Activated CD4-positive, alpha-beta memory T cell treated with anti-CD3 and anti-CD28 coated beads, Interleukin-2, amount 10 ng/mL, durations not matched to agents 7 days and 5 days (primary cell): ENCODE measurements at regions not wholly inside any gene's neighbourhood (a gene's known extent, or its start where the extent isn't known, plus 50 kb on each side); places are given as distances from the start of the nearest gene placed in this dataset.

Source experiments
- CTCF ChIA-PET: fragments of 350-600 bp; sonication (Branson Sonifier 250); formaldehyde crosslinking; loops from one replicate; lab custom pipeline; 2021; ENCODE audit warnings: antibody characterized with exemption, inconsistent platforms; lab: Charles Lee
- POLR2A ChIA-PET: fragments of 350-600 bp; sonication (Branson Sonifier 250); formaldehyde crosslinking; loops from one replicate; lab custom pipeline; 2021; ENCODE audit warnings: antibody characterized with exemption; lab: Charles Lee
- DNase-seq: peaks from one replicate; pipeline ENCODE4 v3.0.0-alpha.2; 2020
- H3K27ac Mint-ChIP-seq: one replicate; pipeline ENCODE4 v1.8.0; 2021; ENCODE audit warnings: mild to moderate bottlenecking, mixed read lengths
- H3K27me3 Mint-ChIP-seq: one replicate; pipeline ENCODE4 v1.8.0; 2021; ENCODE audit warnings: mixed read lengths
- H3K36me3 Mint-ChIP-seq: one replicate; pipeline ENCODE4 v1.8.0; 2021; ENCODE audit warnings: low read depth, mixed read lengths
- H3K4me1 Mint-ChIP-seq: one replicate; pipeline ENCODE4 v1.8.0; 2021; ENCODE audit warnings: mixed read lengths
- H3K4me3 Mint-ChIP-seq: one replicate; pipeline ENCODE4 v1.8.0; 2021; ENCODE audit warnings: mild to moderate bottlenecking, mixed read lengths
- H3K9me3 Mint-ChIP-seq: one replicate; pipeline ENCODE4 v1.8.0; 2021; ENCODE audit warnings: mixed read lengths

DNA sequence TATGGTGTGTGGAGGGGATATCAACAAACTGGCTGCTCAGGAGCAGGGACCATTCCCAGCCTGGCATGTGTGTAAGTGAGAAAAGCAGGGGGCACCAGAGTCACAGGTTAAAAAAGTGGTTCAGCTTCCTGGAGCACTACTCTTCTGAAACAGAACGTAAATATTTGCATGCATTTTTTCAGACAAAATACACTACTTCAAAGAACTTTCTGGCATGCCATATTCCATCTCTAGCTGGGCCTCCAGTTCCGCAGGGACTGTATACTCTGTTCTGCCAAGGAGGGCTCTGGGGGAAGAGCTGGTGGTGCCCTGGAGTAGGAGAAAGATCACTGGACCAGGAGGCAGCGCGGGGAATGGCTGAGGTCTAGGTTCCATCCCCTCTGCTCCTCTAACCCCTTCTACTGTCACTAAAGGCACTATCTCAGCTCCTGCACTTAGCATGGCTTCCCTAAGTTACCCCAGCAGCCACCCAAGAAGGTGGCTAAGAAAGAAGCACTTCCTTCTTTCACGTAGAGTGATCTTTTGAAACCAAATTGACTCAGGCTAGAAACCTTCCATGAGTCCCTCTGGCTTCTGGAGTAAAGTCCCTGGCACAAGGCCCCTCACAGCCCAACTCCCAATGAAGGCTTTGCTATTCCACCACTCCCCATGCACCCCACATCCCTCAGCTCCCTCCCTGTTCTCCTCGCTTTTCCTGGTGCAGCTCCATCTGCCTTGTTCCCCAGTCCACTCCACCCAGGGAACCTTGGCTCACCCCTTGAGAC, 57.6 kb upstream of the CABLES1 start:
- no peak for DNase-seq
- no peak overlapping the region for H3K4me3 Mint-ChIP-seq
- ChIA-PET POLR2A (no interaction called here), CTCF (interaction anchor here (0.5 to 1.5 kb wide), 5 partner anchors 11 to 1053 kb away, joined by 3 read pairs; no protein-coding TSS in a partner anchor)
- H3K4me1 Mint-ChIP-seq: peaks cover 26% of the 10 kb centered on the region
- no peaks in the 10 kb centered on the region for H3K27me3 Mint-ChIP-seq
- no peaks in the 10 kb centered on the region for H3K9me3 Mint-ChIP-seq
- H3K27ac Mint-ChIP-seq: no peak overlapping the region
- H3K36me3 Mint-ChIP-seq: no peaks in the 10 kb centered on the region

DNA sequence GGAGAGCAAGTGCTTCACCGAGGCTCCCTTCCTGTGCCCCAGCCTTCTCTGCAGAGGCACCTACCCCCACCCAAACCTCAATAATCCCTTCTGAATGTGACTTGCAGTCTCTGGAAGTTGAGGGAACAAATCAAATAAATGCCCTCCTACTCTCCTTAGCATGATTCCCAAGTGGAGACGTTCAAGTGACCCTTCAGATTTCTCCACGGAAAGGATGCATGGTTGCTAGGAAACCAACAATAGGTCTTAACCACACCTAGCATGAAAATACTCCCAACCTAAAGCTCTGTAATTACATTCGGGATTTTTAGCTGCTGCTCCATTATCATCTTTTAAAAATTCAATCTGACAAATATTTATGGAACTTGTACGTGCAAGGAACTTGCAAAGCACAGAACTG, 50.2 kb upstream of the CABLES1 start:
- CTCF ChIA-PET: no interaction called here
- H3K36me3 Mint-ChIP-seq: no peaks in the 10 kb centered on the region
- POLR2A ChIA-PET: no interaction called here

More for the DNA sequence above, 50.2 kb upstream of the CABLES1 start:
- H3K27ac Mint-ChIP-seq: no peak overlapping the region
- H3K4me3 Mint-ChIP-seq: no peak overlapping the region
- no peaks in the 10 kb centered on the region for H3K9me3 Mint-ChIP-seq
- DNase-seq: no peak
- H3K4me1 Mint-ChIP-seq: peaks cover under 1% of the 10 kb centered on the region
- peaks cover 22% of the 10 kb centered on the region for H3K27me3 Mint-ChIP-seq
